DND-41 (cell line): ENCODE measurements at regions not wholly inside any gene's neighbourhood (a gene's known extent, or its start where the extent isn't known, plus 50 kb on each side); places are given as distances from the start of the nearest gene placed in this dataset.

ENCODE experiments used
- ATAC-seq: fragments of 200-7000 bp; cut with Tn5 transposase; 3 replicates; pipeline ENCODE4 v1.9.1; 2021; ENCODE audit warnings: low read depth; ENCODE audit not compliant: insufficient read depth
- DNase-seq: peaks from one replicate; pipeline ENCODE4 v3.0.0-alpha.2; 2020
- H2AFZ ChIP-seq: 2 replicates; pipeline ENCODE4 v1.6.0; 2012; ENCODE audit warnings: low read depth, low read length
- H3K27ac ChIP-seq: 2 replicates; pipeline ENCODE4 v1.5.1; 2012; ENCODE audit warnings: low read length, inconsistent platforms
- H3K27me3 ChIP-seq: fragments of 200-600 bp; sonication (generic); 2 replicates; pipeline ENCODE4 v1.6.0; 2012; ENCODE audit warnings: low read length, mild to moderate bottlenecking, inconsistent platforms; ENCODE audit not compliant: insufficient read depth, poor library complexity
- H3K36me3 ChIP-seq: 2 replicates; pipeline ENCODE4 v1.5.1; 2012; ENCODE audit warnings: low read length, inconsistent platforms; ENCODE audit not compliant: insufficient read depth
- H3K4me1 ChIP-seq: 2 replicates; pipeline ENCODE4 v1.5.1; 2012; ENCODE audit warnings: mild to moderate bottlenecking, low read length; ENCODE audit not compliant: insufficient read depth
- H3K4me2 ChIP-seq: 2 replicates; pipeline ENCODE4 v1.6.0; 2012; ENCODE audit warnings: mild to moderate bottlenecking, moderate library complexity, low read length, inconsistent platforms; ENCODE audit not compliant: insufficient read depth
- H3K4me3 ChIP-seq, 2 experiments: fragments of 200-600 bp in 1 of 2; shearing (Covaris generic) in 1 of 2; 2 replicates each; pipeline ENCODE4 v1.5.1; 2012 to 2016; ENCODE audit warnings: inconsistent platforms in 2 of 2, low read length in 2 of 2, mild to moderate bottlenecking in 2 of 2, low read depth in 1 of 2, moderate library complexity in 1 of 2
- H3K79me2 ChIP-seq: 2 replicates; pipeline ENCODE4 v1.6.0; 2012; ENCODE audit warnings: low read length, inconsistent platforms; ENCODE audit not compliant: insufficient read depth
- H3K9ac ChIP-seq: 2 replicates; pipeline ENCODE4 v1.6.0; 2012; ENCODE audit warnings: low read depth, mild to moderate bottlenecking, inconsistent platforms, low read length, moderate library complexity
- H3K9me3 ChIP-seq: 2 replicates; pipeline ENCODE4 v1.5.1; 2012; ENCODE audit warnings: low read length, moderate library complexity, mild to moderate bottlenecking, inconsistent platforms; ENCODE audit not compliant: insufficient read depth, severe bottlenecking
- H4K20me1 ChIP-seq: 2 replicates; pipeline ENCODE4 v1.6.0; 2012; ENCODE audit warnings: low read length; ENCODE audit not compliant: insufficient read depth
- EZH2 ChIP-seq: IDR thresholded peaks from 3 replicates; pipeline ENCODE4 v1.6.1; 2012; ENCODE audit warnings: borderline replicate concordance, low read depth, mild to moderate bottlenecking, moderate library complexity, low read length, inconsistent platforms; ENCODE audit not compliant: severe bottlenecking
- TF ChIP-seq, protein P1 (sequence below): IDR thresholded peaks from 2 replicates; pipeline ENCODE4 v1.5.1; 2012; ENCODE audit warnings: borderline replicate concordance, low read length, moderate library complexity, mild to moderate bottlenecking; ENCODE audit not compliant: poor library complexity, severe bottlenecking; ENCODE audit errors: extremely low read depth

DNA sequence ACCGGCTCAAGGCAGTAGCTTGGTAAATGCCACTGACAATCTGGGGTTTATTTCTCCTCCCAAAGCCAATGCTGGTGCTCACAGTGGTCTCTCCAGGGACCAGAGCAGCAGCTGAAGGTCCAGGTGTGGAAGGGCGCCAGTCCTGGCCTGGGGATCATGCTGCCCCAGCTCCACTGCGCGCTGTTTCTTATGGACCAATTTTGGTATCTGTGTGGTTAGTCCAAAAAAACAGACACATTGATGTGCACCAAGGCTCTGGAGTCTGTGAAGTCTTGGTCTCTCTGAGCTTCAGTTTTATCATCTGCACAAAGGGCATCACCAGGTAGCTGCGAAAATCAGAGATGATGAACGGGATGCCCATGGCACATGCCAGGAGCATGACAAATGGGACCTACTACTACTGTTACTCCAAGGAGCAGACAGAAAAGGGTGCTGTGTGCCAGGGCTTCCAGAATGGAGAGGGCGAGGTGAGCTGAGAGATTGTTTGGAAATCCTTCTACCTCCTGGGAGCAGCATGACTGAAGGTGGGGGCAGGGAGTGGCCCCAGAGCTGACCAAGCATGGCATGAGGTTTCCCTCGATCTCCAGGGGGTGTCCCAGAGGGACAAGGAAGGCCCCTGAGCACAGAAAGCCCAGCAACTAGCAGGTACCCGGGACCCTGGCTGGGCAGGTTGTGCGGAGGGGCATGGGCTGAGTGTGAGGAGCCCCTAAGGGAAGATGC is 134.3 kb upstream of the PRR20G start:
- H2AFZ ChIP-seq, result no peak overlapping the region
- H3K27ac ChIP-seq, result no peak overlapping the region
- H4K20me1 ChIP-seq, result peaks cover 13% of the 10 kb centered on the region; the same call in 1 of the 2 replicates
- no peak overlapping the region for H3K4me3 ChIP-seq
- no peak overlapping the region for H3K4me2 ChIP-seq
- H3K9me3 ChIP-seq, result no peaks in the 10 kb centered on the region
- peaks cover 7% of the 10 kb centered on the region for H3K27me3 ChIP-seq
- DNase-seq (no peak), ATAC-seq (no peak)
- H3K9ac ChIP-seq, result no peak overlapping the region
- no peaks in the 10 kb centered on the region for H3K4me1 ChIP-seq
- H3K36me3 ChIP-seq, result no peaks in the 10 kb centered on the region
- TF ChIP-seq, protein P1, sequence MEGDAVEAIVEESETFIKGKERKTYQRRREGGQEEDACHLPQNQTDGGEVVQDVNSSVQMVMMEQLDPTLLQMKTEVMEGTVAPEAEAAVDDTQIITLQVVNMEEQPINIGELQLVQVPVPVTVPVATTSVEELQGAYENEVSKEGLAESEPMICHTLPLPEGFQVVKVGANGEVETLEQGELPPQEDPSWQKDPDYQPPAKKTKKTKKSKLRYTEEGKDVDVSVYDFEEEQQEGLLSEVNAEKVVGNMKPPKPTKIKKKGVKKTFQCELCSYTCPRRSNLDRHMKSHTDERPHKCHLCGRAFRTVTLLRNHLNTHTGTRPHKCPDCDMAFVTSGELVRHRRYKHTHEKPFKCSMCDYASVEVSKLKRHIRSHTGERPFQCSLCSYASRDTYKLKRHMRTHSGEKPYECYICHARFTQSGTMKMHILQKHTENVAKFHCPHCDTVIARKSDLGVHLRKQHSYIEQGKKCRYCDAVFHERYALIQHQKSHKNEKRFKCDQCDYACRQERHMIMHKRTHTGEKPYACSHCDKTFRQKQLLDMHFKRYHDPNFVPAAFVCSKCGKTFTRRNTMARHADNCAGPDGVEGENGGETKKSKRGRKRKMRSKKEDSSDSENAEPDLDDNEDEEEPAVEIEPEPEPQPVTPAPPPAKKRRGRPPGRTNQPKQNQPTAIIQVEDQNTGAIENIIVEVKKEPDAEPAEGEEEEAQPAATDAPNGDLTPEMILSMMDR, result no peak
- no peak for TF ChIP-seq EZH2
- no peaks in the 10 kb centered on the region for H3K79me2 ChIP-seq

DNA sequence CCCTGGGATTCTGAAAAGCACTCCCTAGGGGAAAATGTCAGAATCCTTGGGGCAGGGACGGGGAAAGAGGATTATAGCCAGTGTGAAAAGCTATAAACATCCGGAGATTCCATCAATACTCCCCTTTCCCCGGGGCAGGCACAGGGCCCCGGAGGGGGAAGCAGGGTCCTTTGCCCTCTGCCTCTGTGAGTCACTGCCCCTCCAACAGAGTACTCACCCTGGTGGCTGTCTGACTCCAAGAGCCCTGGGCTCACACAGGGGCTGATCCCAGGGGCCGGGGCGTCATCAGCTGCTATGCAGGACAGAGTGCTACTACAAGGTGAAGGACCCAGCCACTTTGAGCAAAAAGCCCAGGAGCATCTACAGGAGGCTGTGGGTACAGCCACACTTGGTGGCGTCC is 133.0 kb upstream of the PRR20G start:
- H3K27me3 ChIP-seq, result peaks cover 10% of the 10 kb centered on the region
- no peak for TF ChIP-seq EZH2
- TF ChIP-seq, protein P1, result no peak
- no peaks in the 10 kb centered on the region for H3K79me2 ChIP-seq
- H3K9me3 ChIP-seq, result no peaks in the 10 kb centered on the region
- ATAC-seq, result no peak
- H2AFZ ChIP-seq, result no peak overlapping the region
- H3K4me1 ChIP-seq, result no peaks in the 10 kb centered on the region
- no peaks in the 10 kb centered on the region for H3K36me3 ChIP-seq
- no peak overlapping the region for H3K4me2 ChIP-seq
- H3K9ac ChIP-seq, result no peak overlapping the region
- H4K20me1 ChIP-seq, result peaks cover 13% of the 10 kb centered on the region; the same call in 1 of the 2 replicates
- DNase-seq, result no peak
- H3K27ac ChIP-seq, result no peak overlapping the region
- H3K4me3 ChIP-seq, result no peak overlapping the region

DNA sequence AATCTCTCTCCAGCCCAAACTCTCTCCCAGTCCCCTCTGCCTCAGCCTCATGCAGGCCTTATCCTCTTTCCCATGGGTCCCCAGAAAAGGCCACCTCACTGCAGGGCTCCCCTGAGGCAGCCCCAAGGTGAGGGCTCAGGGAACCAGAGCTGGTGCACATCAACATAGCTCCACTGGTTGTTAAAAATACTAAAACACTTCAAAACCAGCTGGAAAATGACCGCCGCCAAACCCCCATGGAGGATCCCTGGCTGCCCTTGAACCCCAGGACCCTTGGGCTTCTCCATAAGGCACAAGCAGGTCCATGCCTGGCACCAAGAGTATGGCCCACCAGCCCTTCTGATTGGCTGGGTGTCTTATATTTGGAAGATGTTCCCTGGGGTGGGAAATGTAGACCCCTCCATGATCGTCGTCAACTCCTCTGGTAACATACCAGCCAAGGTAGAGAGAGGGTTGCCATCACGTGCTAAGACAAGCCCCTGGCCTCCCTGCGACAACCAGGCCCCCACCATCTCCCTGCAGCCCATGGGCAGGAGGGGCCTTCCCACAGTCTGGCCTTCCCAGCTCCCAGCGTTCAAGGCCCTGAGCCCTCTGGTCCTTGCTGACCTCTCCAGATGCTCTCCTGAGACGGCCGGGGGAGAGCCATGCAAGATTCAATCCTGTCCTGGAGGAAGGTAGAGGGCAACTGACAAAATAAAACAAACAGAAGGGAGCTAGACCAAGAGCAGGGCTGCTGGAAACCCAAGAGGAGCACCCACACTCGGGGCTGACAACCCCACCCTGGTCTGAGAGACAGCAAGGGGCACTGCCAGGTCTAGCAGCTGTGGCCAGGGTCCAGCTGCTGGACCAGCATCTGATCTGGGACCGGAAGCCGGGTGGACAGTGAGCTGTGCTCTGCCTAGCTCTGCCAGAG is 132.1 kb upstream of the PRR20G start:
- no peak overlapping the region for H3K9ac ChIP-seq
- no peaks in the 10 kb centered on the region for H3K36me3 ChIP-seq
- no peak overlapping the region for H2AFZ ChIP-seq
- ATAC-seq (no peak), DNase-seq (no peak)
- peaks cover 11% of the 10 kb centered on the region; the same call in 1 of the 2 replicates for H4K20me1 ChIP-seq
- no peak overlapping the region for H3K27ac ChIP-seq
- H3K4me2 ChIP-seq, result no peak overlapping the region
- TF ChIP-seq, protein P1, result no peak
- TF ChIP-seq EZH2, result no peak
- peaks cover 12% of the 10 kb centered on the region for H3K27me3 ChIP-seq
- H3K4me1 ChIP-seq, result no peaks in the 10 kb centered on the region
- no peaks in the 10 kb centered on the region for H3K79me2 ChIP-seq
- no peaks in the 10 kb centered on the region for H3K9me3 ChIP-seq
- H3K4me3 ChIP-seq, result no peak overlapping the region
